ENCODE measurements at regions not wholly inside any gene's neighbourhood (a gene's known extent, or its start where the extent isn't known, plus 50 kb on each side); places are given as distances from the start of the nearest gene placed in this dataset.

DNA sequence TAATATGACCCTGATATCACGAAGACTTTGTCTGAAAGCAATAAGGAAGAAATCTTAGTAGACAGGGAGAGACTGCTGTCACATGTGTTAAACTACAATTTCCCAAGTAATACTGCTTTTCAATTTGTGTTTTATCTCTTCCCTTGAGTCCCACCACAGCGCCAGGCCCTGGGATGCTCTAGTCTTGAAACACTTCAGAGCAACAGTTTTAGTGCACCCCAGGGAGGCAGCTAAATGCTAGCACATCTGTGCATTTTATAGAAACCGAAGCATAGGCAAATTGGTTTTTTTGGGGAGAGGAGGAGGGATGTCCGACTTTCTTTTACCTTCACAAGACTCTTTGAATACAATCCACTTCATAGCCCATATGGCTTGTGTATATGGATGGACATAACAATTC is 550.0 kb upstream of the SYT4 start:
- TF ChIP-seq POLR2AphosphoS5 (IDR thresholded peaks at IDR 0.05), result no peak
- no peak for TF ChIP-seq CTCF (IDR thresholded peaks at IDR 0.05)
- no peak for TF ChIP-seq POLR2A (IDR thresholded peaks at IDR 0.05)

Data from transverse colon (tissue), 4 donors.